ENCODE measurements at regions not wholly inside any gene's neighbourhood (a gene's known extent, or its start where the extent isn't known, plus 50 kb on each side); places are given as distances from the start of the nearest gene placed in this dataset.

- Histone ChIP-seq H3K4me1 (ENCODE audit: control insufficient read depth, low read length) (no peaks in the 10 kb centered on the region), H3K4me2 (ENCODE audit: low read length) (no peak overlapping the region), H4K20me1 (ENCODE audit: control insufficient read depth, insufficient read depth, low read depth, low read length) (no peaks in the 10 kb centered on the region), H3K9me2 (replicated peaks; ENCODE audit: control insufficient read depth, low read length) (no peaks in the 10 kb centered on the region), H3K27ac (ENCODE audit: low read depth, low read length) (no peak overlapping the region), H3K27me3 (ENCODE audit: control insufficient read depth, low read length) (no peaks in the 10 kb centered on the region), H3K4me3 (ENCODE audit: low read length) (no peak overlapping the region), H3K79me2 (ENCODE audit: control insufficient read depth, low read length) (no peaks in the 10 kb centered on the region), H3F3A (ENCODE audit: control insufficient read depth, insufficient read depth) (no peaks in the 10 kb centered on the region), H3K9me3 (ENCODE audit: control insufficient read depth, insufficient read depth, low read length) (no peaks in the 10 kb centered on the region), H3K36me3 (ENCODE audit: control insufficient read depth, low read length) (no peaks in the 10 kb centered on the region)
- TF ChIP-seq EZH2phosphoT487 (IDR thresholded peaks at IDR 0.05; ENCODE audit: borderline replicate concordance, low read length) = no peak
- TF ChIP-seq, protein P1, sequence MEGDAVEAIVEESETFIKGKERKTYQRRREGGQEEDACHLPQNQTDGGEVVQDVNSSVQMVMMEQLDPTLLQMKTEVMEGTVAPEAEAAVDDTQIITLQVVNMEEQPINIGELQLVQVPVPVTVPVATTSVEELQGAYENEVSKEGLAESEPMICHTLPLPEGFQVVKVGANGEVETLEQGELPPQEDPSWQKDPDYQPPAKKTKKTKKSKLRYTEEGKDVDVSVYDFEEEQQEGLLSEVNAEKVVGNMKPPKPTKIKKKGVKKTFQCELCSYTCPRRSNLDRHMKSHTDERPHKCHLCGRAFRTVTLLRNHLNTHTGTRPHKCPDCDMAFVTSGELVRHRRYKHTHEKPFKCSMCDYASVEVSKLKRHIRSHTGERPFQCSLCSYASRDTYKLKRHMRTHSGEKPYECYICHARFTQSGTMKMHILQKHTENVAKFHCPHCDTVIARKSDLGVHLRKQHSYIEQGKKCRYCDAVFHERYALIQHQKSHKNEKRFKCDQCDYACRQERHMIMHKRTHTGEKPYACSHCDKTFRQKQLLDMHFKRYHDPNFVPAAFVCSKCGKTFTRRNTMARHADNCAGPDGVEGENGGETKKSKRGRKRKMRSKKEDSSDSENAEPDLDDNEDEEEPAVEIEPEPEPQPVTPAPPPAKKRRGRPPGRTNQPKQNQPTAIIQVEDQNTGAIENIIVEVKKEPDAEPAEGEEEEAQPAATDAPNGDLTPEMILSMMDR (IDR thresholded peaks at IDR 0.05; ENCODE audit: low read depth, low read length, poor library complexity, severe bottlenecking) = no peak
Measured at GRCh38 chr2:172658945-172659344, 76.7 kb upstream of the RAPGEF4 start.

- Histone ChIP-seq H3K79me2 (ENCODE audit: control insufficient read depth, low read length) (no peaks in the 10 kb centered on the region), H3K9me2 (replicated peaks; ENCODE audit: control insufficient read depth, low read length) (no peaks in the 10 kb centered on the region), H4K20me1 (ENCODE audit: control insufficient read depth, insufficient read depth, low read depth, low read length) (no peaks in the 10 kb centered on the region), H3F3A (ENCODE audit: control insufficient read depth, insufficient read depth) (no peaks in the 10 kb centered on the region), H3K4me2 (ENCODE audit: low read length) (no peak overlapping the region), H3K27ac (ENCODE audit: low read depth, low read length) (no peak overlapping the region), H3K4me1 (ENCODE audit: control insufficient read depth, low read length) (no peaks in the 10 kb centered on the region), H3K9me3 (ENCODE audit: control insufficient read depth, insufficient read depth, low read length) (no peaks in the 10 kb centered on the region), H3K4me3 (ENCODE audit: low read length) (no peak overlapping the region), H3K36me3 (ENCODE audit: control insufficient read depth, low read length) (no peaks in the 10 kb centered on the region), H3K27me3 (ENCODE audit: control insufficient read depth, low read length) (no peaks in the 10 kb centered on the region)
- no peak for TF ChIP-seq EZH2phosphoT487 (IDR thresholded peaks at IDR 0.05; ENCODE audit: borderline replicate concordance, low read length)
- TF ChIP-seq, protein P1 (IDR thresholded peaks at IDR 0.05; ENCODE audit: low read depth, low read length, poor library complexity, severe bottlenecking) = no peak
Measured at GRCh38 chr2:172662099-172662498, 73.5 kb upstream of the RAPGEF4 start.

DNA sequence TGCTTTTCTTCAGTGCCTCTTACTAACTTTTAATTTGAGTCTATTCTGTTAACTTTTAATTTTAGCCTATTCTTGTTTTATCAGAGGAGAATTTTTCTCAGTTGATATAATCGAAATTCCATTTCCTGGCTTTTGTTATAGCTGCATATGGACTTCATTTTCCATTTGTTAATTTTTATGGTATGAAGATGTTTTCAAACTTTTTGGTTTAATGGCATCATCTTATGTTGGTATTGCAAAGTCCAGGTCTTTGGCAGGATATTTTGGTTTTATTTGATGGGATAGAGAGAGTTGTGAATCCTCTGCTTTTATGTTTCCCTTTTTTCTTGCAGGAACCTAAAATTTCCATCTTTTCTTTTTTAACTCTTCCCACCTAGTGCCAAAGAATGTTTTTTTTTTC lies 70.9 kb upstream of the RAPGEF4 start:
- H3K36me3 ChIP-seq (ENCODE audit: control insufficient read depth, low read length) = no peaks in the 10 kb centered on the region
- H3K4me3 ChIP-seq (ENCODE audit: low read length) = no peak overlapping the region
- H4K20me1 ChIP-seq (ENCODE audit: control insufficient read depth, insufficient read depth, low read depth, low read length) = no peaks in the 10 kb centered on the region
- H3K79me2 ChIP-seq (ENCODE audit: control insufficient read depth, low read length) = no peaks in the 10 kb centered on the region
- no peak overlapping the region for H3K4me2 ChIP-seq (ENCODE audit: low read length)
- H3K9me3 ChIP-seq (ENCODE audit: control insufficient read depth, insufficient read depth, low read length) = no peaks in the 10 kb centered on the region
- TF ChIP-seq, protein P1 (IDR thresholded peaks at IDR 0.05; ENCODE audit: low read depth, low read length, poor library complexity, severe bottlenecking) = no peak
- TF ChIP-seq EZH2phosphoT487 (IDR thresholded peaks at IDR 0.05; ENCODE audit: borderline replicate concordance, low read length) = no peak
- H3F3A ChIP-seq (ENCODE audit: control insufficient read depth, insufficient read depth) = no peaks in the 10 kb centered on the region
- no peaks in the 10 kb centered on the region for H3K27me3 ChIP-seq (ENCODE audit: control insufficient read depth, low read length)
- no peak overlapping the region for H3K27ac ChIP-seq (ENCODE audit: low read depth, low read length)
- no peaks in the 10 kb centered on the region for H3K9me2 ChIP-seq (replicated peaks; ENCODE audit: control insufficient read depth, low read length)
- no peaks in the 10 kb centered on the region for H3K4me1 ChIP-seq (ENCODE audit: control insufficient read depth, low read length)
